ENCODE measurements at regions not wholly inside any gene's neighbourhood (a gene's known extent, or its start where the extent isn't known, plus 50 kb on each side); places are given as distances from the start of the nearest gene placed in this dataset.

DNA sequence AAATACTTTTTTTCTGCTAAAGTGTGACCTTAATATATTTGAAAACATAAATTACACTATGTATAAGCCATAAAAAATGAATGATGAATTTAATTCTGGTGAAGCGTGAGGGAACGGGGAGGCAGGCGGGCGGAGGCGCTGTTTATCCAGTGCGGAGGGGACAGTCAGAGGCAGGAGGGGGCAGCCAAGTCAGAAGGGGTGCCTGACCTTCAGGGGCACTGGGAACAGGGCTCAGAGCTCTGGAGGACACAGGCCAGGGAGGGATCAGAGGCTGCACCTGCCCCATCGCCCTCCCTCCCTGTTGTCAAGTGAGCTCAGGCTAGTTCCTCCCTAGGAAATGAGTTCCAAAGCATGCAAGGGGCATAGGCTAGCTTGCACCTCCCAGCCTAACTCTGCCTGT, 82.0 kb upstream of the CASZ1 start:
- H2AFZ ChIP-seq (ENCODE audit: low read length): no peak overlapping the region
- 84% methylated on average over 7 of the region's 7 CpGs; no CpG with 5 or more reads in 1 of the 2 experiments for WGBS, 2 experiments (ENCODE audit: extremely low coverage in 1 of 2, insufficient coverage in 1 of 2, insufficient read length in 1 of 2, insufficient replicate concordance in 2 of 2, low coverage in 1 of 2, low lambda C conversion rate in 2 of 2, missing lambda C conversion rate in 1 of 2)
- no peak overlapping the region for H3K23ac ChIP-seq (ENCODE audit: insufficient read length)
- no peak overlapping the region for H4K91ac ChIP-seq (replicated peaks; ENCODE audit: insufficient read length, low read length)
- no peak overlapping the region for H2BK120ac ChIP-seq (replicated peaks; ENCODE audit: low read depth, low read length)
- H4K20me1 ChIP-seq (replicated peaks in 1 of 2; ENCODE audit: control insufficient read depth in 1 of 2, insufficient read depth in 2 of 2, low read length in 2 of 2): peaks cover 0 to 2% of the 10 kb centered on the region in 2 experiments
- no peaks in the 10 kb centered on the region for H3K4me1 ChIP-seq (replicated peaks in 1 of 4; ENCODE audit: control insufficient read depth in 3 of 4, insufficient read depth in 4 of 4, low read length in 3 of 4)
- no peaks in the 10 kb centered on the region for H3K27me3 ChIP-seq (replicated peaks in 1 of 4; ENCODE audit: control insufficient read depth in 3 of 4, extremely low read depth in 1 of 4, insufficient read depth in 3 of 4, low read length in 3 of 4)
- no peak overlapping the region for H3K56ac ChIP-seq (replicated peaks; ENCODE audit: insufficient read length, low read depth, low read length)
- no peak overlapping the region for H3K4me3 ChIP-seq (ENCODE audit: extremely low read depth in 1 of 4, insufficient read depth in 2 of 4, low read depth in 3 of 4, low read length in 4 of 4)
- no peaks in the 10 kb centered on the region for H3K79me2 ChIP-seq (ENCODE audit: control insufficient read depth in 1 of 2, insufficient read depth in 2 of 2, low read length in 2 of 2)
- no peak overlapping the region for H2BK5ac ChIP-seq (ENCODE audit: low read depth, low read length)
- no peak overlapping the region for H2AK5ac ChIP-seq (ENCODE audit: low read depth, low read length)
- no peak overlapping the region for H3K4me2 ChIP-seq (ENCODE audit: insufficient read depth in 1 of 2, low read depth in 2 of 2, low read length in 2 of 2)
- no peaks in the 10 kb centered on the region for H3K23me2 ChIP-seq (ENCODE audit: low read depth, low read length)
- no peak overlapping the region for H4K5ac ChIP-seq (ENCODE audit: insufficient read length, low read depth, low read length)
- no peak overlapping the region for H3K4ac ChIP-seq (replicated peaks; ENCODE audit: insufficient read length, low read depth, low read length)
- H4K8ac ChIP-seq (ENCODE audit: extremely low read depth, insufficient read depth, low read length): no peak overlapping the region; the same call in 1 of the 2 replicates
- no peak for FAIRE-seq
- no peak for DNase-seq (ENCODE audit: low read depth in 1 of 2, low spot score in 2 of 2)
- H2BK20ac ChIP-seq (ENCODE audit: low read length): no peak overlapping the region
- POLR2A ChIA-PET (ENCODE audit: partially characterized antibody): interaction anchor here (1.2 to 1.6 kb wide), 2 partner anchors 9 to 199 kb away, joined by 3 read pairs; no protein-coding TSS in a partner anchor
- H2BK15ac ChIP-seq (ENCODE audit: low read length): no peak overlapping the region
- CTCF ChIA-PET (ENCODE audit: partially characterized antibody): interaction anchor here (0.9 to 2.8 kb wide), 12 partner anchors 9 to 364 kb away, joined by 3 to 10 read pairs (median 4); no protein-coding TSS in a partner anchor
- no peak overlapping the region for H3K27ac ChIP-seq (ENCODE audit: low read depth, low read length)
- H2BK12ac ChIP-seq (ENCODE audit: low read depth, low read length): no peak overlapping the region
- H3K14ac ChIP-seq (ENCODE audit: insufficient read length): no peak overlapping the region
- H3K9ac ChIP-seq (replicated peaks in 1 of 4; ENCODE audit: extremely low read depth in 1 of 4, low read depth in 3 of 4, low read length in 3 of 4): no peak overlapping the region
- H3K79me1 ChIP-seq (ENCODE audit: low read depth, low read length): no peaks in the 10 kb centered on the region
- H3K36me3 ChIP-seq (ENCODE audit: control insufficient read depth in 2 of 4, insufficient read depth in 4 of 4, low read length in 3 of 4): no peaks in the 10 kb centered on the region
- H3K18ac ChIP-seq (ENCODE audit: extremely low read depth, low read length): no peak overlapping the region
- H3K9me3 ChIP-seq (ENCODE audit: insufficient read depth in 2 of 2, low read depth in 1 of 2, low read length in 1 of 2): no peaks in the 10 kb centered on the region
- no peak for TF ChIP-seq HDAC6 (IDR thresholded peaks at IDR 0.05; ENCODE audit: low read depth, low read length)
- no peak for TF ChIP-seq SIX5 (IDR thresholded peaks at IDR 0.05; ENCODE audit: low read depth, low read length)
- TF ChIP-seq, protein P1, sequence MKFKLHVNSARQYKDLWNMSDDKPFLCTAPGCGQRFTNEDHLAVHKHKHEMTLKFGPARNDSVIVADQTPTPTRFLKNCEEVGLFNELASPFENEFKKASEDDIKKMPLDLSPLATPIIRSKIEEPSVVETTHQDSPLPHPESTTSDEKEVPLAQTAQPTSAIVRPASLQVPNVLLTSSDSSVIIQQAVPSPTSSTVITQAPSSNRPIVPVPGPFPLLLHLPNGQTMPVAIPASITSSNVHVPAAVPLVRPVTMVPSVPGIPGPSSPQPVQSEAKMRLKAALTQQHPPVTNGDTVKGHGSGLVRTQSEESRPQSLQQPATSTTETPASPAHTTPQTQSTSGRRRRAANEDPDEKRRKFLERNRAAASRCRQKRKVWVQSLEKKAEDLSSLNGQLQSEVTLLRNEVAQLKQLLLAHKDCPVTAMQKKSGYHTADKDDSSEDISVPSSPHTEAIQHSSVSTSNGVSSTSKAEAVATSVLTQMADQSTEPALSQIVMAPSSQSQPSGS (IDR thresholded peaks at IDR 0.05; ENCODE audit: low read length): no peak
- TF ChIP-seq, protein P2, sequence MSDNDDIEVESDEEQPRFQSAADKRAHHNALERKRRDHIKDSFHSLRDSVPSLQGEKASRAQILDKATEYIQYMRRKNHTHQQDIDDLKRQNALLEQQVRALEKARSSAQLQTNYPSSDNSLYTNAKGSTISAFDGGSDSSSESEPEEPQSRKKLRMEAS (IDR thresholded peaks at IDR 0.05): no peak
- no peak for TF ChIP-seq CBX8 (IDR thresholded peaks at IDR 0.05; ENCODE audit: borderline replicate concordance, low read depth, low read length)
- no peak for TF ChIP-seq SP1 (IDR thresholded peaks at IDR 0.05; ENCODE audit: low read depth, low read length)
- no peak for TF ChIP-seq EP300 (IDR thresholded peaks at IDR 0.05; ENCODE audit: borderline replicate concordance in 1 of 2, low read depth in 2 of 2, low read length in 2 of 2)
- no peak for TF ChIP-seq RAD21 (IDR thresholded peaks at IDR 0.05 in 1 of 2, conservative IDR thresholded peaks at IDR 0.05 in 1 of 2; ENCODE audit: low read depth in 2 of 2, low read length in 2 of 2)
- TF ChIP-seq CREB1 (IDR thresholded peaks at IDR 0.05): no peak
- TF ChIP-seq POLR2A (IDR thresholded peaks at IDR 0.05; ENCODE audit: control extremely low read depth in 1 of 2, low read depth in 2 of 2, low read length in 2 of 2): no peak

Data from H1 (cell line).